GM12878 (cell line): ENCODE measurements at regions not wholly inside any gene's neighbourhood (a gene's known extent, or its start where the extent isn't known, plus 50 kb on each side); places are given as distances from the start of the nearest gene placed in this dataset.

Source experiments
- ATAC-seq: fragments of 200-7000 bp; cut with Tn5 transposase; 3 replicates; pipeline ENCODE4 v1.9.1; 2020; ENCODE audit warnings: mild to moderate bottlenecking, moderate library complexity
- BruUV-seq: library from RNA; stranded (reverse); fragments of 400-500 nt; replicated peaks from 2 replicates; lab custom pipeline; 2021; lab: Mats Ljungman, UMichigan
- CTCF ChIA-PET: fragments of 300-600 bp; sonication (Branson Sonifier 250); formaldehyde crosslinking; extraction: SDS; loops from one replicate; lab custom pipeline; 2021; ENCODE audit warnings: inconsistent platforms; lab: Yijun Ruan, JAX
- POLR2A ChIA-PET: fragments of 350-600 bp; formaldehyde crosslinking; extraction: SDS; loops from one replicate; lab custom pipeline; 2021; ENCODE audit warnings: inconsistent platforms; lab: Charles Lee
- RAD21 ChIA-PET: fragments of 300-600 bp; sonication (Branson Sonifier 250); formaldehyde crosslinking; loops from one replicate; lab custom pipeline; 2023; ENCODE audit warnings: antibody characterized with exemption; ENCODE audit not compliant: unreplicated experiment; lab: Charles Lee
- SMC1A ChIA-PET: fragments of 300-600 bp; sonication (Branson Sonifier 250); formaldehyde crosslinking; loops from one replicate; lab custom pipeline; 2023; ENCODE audit not compliant: unreplicated experiment, uncharacterized antibody; lab: Charles Lee
- DNase-seq: peaks from one replicate; pipeline ENCODE4 v3.0.0-alpha.2; 2011; ENCODE audit warnings: low read depth, low spot score
- FAIRE-seq: peaks from 3 replicates; lab custom pipeline; 2011; peaks lifted over from hg19 to GRCh38; lab: Jason Lieb, UNC
- H2AFZ ChIP-seq: 2 replicates; pipeline ENCODE4 v1.6.0; 2011; ENCODE audit warnings: low read depth, low read length, control low read depth; ENCODE audit not compliant: control insufficient read depth
- H3K27ac ChIP-seq: 2 replicates; pipeline ENCODE4 v1.5.1; 2011; ENCODE audit warnings: control low read depth; ENCODE audit not compliant: control insufficient read depth, insufficient read depth
- H3K27me3 ChIP-seq, 2 experiments: replicated peaks in 1 of 2; 2 replicates each; pipeline versions ENCODE4 v1.6.0 to v1.6.1; 2011; ENCODE audit warnings: low read length in 1 of 2; ENCODE audit not compliant: control insufficient read depth in 2 of 2, insufficient read depth in 2 of 2
- H3K36me3 ChIP-seq, 2 experiments: 2 replicates each; pipeline ENCODE4 v1.5.1; 2011; ENCODE audit warnings: low read length in 1 of 2; ENCODE audit not compliant: control insufficient read depth in 2 of 2, insufficient read depth in 2 of 2
- H3K4me1 ChIP-seq: 2 replicates; pipeline ENCODE4 v1.6.1; 2011; ENCODE audit warnings: mild to moderate bottlenecking, low read length, moderate library complexity, mixed read lengths; ENCODE audit not compliant: control insufficient read depth, insufficient read depth
- H3K4me2 ChIP-seq: 2 replicates; pipeline ENCODE4 v1.6.0; 2011; ENCODE audit warnings: control low read depth; ENCODE audit not compliant: control insufficient read depth, insufficient read depth
- H3K4me3 ChIP-seq: fragments of 200-600 bp; sonication (generic); 2 replicates; pipeline ENCODE4 v1.5.1; 2016
- H3K79me2 ChIP-seq: 2 replicates; pipeline ENCODE4 v1.6.0; 2011; ENCODE audit warnings: low read length; ENCODE audit not compliant: control insufficient read depth, insufficient read depth
- H3K9ac ChIP-seq: 2 replicates; pipeline ENCODE4 v1.8.0; 2011; ENCODE audit warnings: low read length, control low read depth, mixed read lengths; ENCODE audit not compliant: control insufficient read depth, insufficient read depth
- H3K9me3 ChIP-seq: replicated peaks from 3 replicates; pipeline ENCODE4 v1.5.1; 2011; ENCODE audit warnings: mild to moderate bottlenecking, low read length; ENCODE audit not compliant: control insufficient read depth, insufficient read depth
- H4K20me1 ChIP-seq: 2 replicates; pipeline ENCODE4 v1.6.0; 2011; ENCODE audit not compliant: control insufficient read depth, insufficient read depth
- CREB1 ChIP-seq: IDR thresholded peaks from 2 replicates; pipeline ENCODE4 v1.6.1; 2012; ENCODE audit warnings: low read depth, mild to moderate bottlenecking, inconsistent platforms
- E2F4 ChIP-seq: IDR thresholded peaks from 2 replicates; pipeline ENCODE4 v1.6.1; 2012; ENCODE audit warnings: low read depth, low read length, improper control_type of control experiment
- HCFC1 ChIP-seq: fragments of 150-350 bp; IDR thresholded peaks from 2 replicates; pipeline ENCODE4 v1.6.1; 2014; ENCODE audit warnings: low read length
- IRF3 ChIP-seq: fragments of 450-650 bp; IDR thresholded peaks from 2 replicates; pipeline ENCODE4 v1.6.1; 2014; ENCODE audit warnings: mild to moderate bottlenecking
- KDM1A ChIP-seq: fragments of 200-600 bp; sonication (generic); IDR thresholded peaks from 2 replicates; pipeline ENCODE4 v1.6.1; 2016; ENCODE audit warnings: borderline replicate concordance
- MLLT1 ChIP-seq: fragments of 450-650 bp; IDR thresholded peaks from 2 replicates; pipeline ENCODE4 v1.6.1; 2016; ENCODE audit warnings: mild to moderate bottlenecking
- PAX8 ChIP-seq: fragments of 450-650 bp; IDR thresholded peaks from 2 replicates; pipeline ENCODE4 v1.6.1; 2017; ENCODE audit warnings: mild to moderate bottlenecking, moderate library complexity
- PML ChIP-seq: IDR thresholded peaks from 2 replicates; pipeline ENCODE4 v1.6.1; 2012; ENCODE audit warnings: low read length, inconsistent platforms
- RUNX3 ChIP-seq: IDR thresholded peaks from 2 replicates; pipeline ENCODE4 v1.6.1; 2012; ENCODE audit warnings: low read length, inconsistent platforms
- STAT3 ChIP-seq: IDR thresholded peaks from 2 replicates; pipeline ENCODE4 v1.6.1; 2011; ENCODE audit warnings: low read depth, low read length, improper control_type of control experiment
- ZNF24 ChIP-seq: fragments of 450-650 bp; IDR thresholded peaks from 2 replicates; pipeline ENCODE4 v1.6.1; 2017; ENCODE audit warnings: antibody characterized with exemption, mild to moderate bottlenecking
- WGBS: methylation state at CpG from one replicate; pipeline ENCODE4 v1.1.6; 2016; ENCODE audit warnings: low lambda C conversion rate; ENCODE audit not compliant: insufficient replicate concordance, insufficient coverage; ENCODE audit errors: missing lambda C conversion rate; 5-methylcytosine and 5-hydroxymethylcytosine counted together
- in situ Hi-C: fragments of 300-500 bp; cut with MboI; formaldehyde crosslinking; loops from 9 replicates; pipeline ENCODE4 v1.14.3; 2018; ENCODE audit warnings: mixed read lengths
- intact Hi-C: fragments of 100-400 bp; cut with micrococcal nuclease; formaldehyde crosslinking; loops from one replicate; pipeline ENCODE4 v1.14.2; 2022; ENCODE audit not compliant: unreplicated experiment

- no peak for ATAC-seq
- DNase-seq, result no peak
- no peak overlapping the region for H3K4me3 ChIP-seq
- H3K4me2 ChIP-seq, result no peak overlapping the region
- no peaks in the 10 kb centered on the region for H3K9me3 ChIP-seq
- TF ChIP-seq E2F4, result no peak
- TF ChIP-seq CREB1, result no peak
- no peak for TF ChIP-seq PML
- TF ChIP-seq RUNX3, result no peak
- TF ChIP-seq MLLT1, result no peak
- no peak for TF ChIP-seq ZNF24
- TF ChIP-seq STAT3, result no peak
- TF ChIP-seq IRF3, result no peak
- no peak for TF ChIP-seq KDM1A
- TF ChIP-seq PAX8, result no peak
- no peak for TF ChIP-seq HCFC1
- no peaks in the 10 kb centered on the region for H4K20me1 ChIP-seq
- intact Hi-C loops, result no loop called here
- no peaks in the 10 kb centered on the region for H3K27me3 ChIP-seq
- H3K27ac ChIP-seq, result no peak overlapping the region
- no peak overlapping the region for H3K9ac ChIP-seq
- RAD21 ChIA-PET, result no interaction called here
- no peaks in the 10 kb centered on the region for H3K4me1 ChIP-seq
- no peaks in the 10 kb centered on the region for H3K79me2 ChIP-seq
- no peak overlapping the region for H2AFZ ChIP-seq
- WGBS, result 47% methylated on average over 3 of the region's 3 CpGs
- in situ Hi-C loops, result no loop called here
- no peaks in the 10 kb centered on the region for H3K36me3 ChIP-seq
- POLR2A ChIA-PET, result no interaction called here
- BruUV-seq, result no TSS peak
- CTCF ChIA-PET, result interaction anchor here (2.5 kb wide), 1 partner anchor 18 kb away, joined by 9 read pairs; no protein-coding TSS in a partner anchor
- FAIRE-seq, result no peak
- SMC1A ChIA-PET, result no interaction called here
These were observed 156.6 kb downstream of the AKAIN1 start for GRCh38 chr18:5040476-5040875.
